ENCODE measurements at regions not wholly inside any gene's neighbourhood (a gene's known extent, or its start where the extent isn't known, plus 50 kb on each side); places are given as distances from the start of the nearest gene placed in this dataset.

- TF ChIP-seq ZBTB40 (IDR thresholded peaks at IDR 0.05) (no peak), ZBTB40 (CRISPR knock-in tag; IDR thresholded peaks at IDR 0.05) (no peak), ZBTB26 (CRISPR knock-in tag; IDR thresholded peaks at IDR 0.05; ENCODE audit: borderline replicate concordance) (no peak), ZNF672 (CRISPR knock-in tag; IDR thresholded peaks at IDR 0.05) (no peak), ZNF367 (CRISPR knock-in tag; IDR thresholded peaks at IDR 0.05; ENCODE audit: borderline replicate concordance) (no peak), ZNF7 (CRISPR knock-in tag; IDR thresholded peaks at IDR 0.05) (no peak), HMGXB4 (CRISPR knock-in tag; IDR thresholded peaks at IDR 0.05; ENCODE audit: borderline replicate concordance in 1 of 2, low read depth in 1 of 2) (no peak), PRPF4 (IDR thresholded peaks at IDR 0.05; ENCODE audit: low read depth, low read length, poor library complexity, severe bottlenecking) (no peak), MED13 (CRISPR knock-in tag; IDR thresholded peaks at IDR 0.05) (no peak), ZBTB4 (CRISPR knock-in tag; IDR thresholded peaks at IDR 0.05; ENCODE audit: borderline replicate concordance) (no peak), ZSCAN9 (CRISPR knock-in tag; IDR thresholded peaks at IDR 0.05; ENCODE audit: borderline replicate concordance) (no peak)
Observed at GRCh38 chr15:39092354-39092753, 488.5 kb upstream of the THBS1 start (continued).
